Dendritic cell treated with granulocyte-macrophage colony-stimulating factor and Interleukin-4, amounts not matched to agents 40 ng/mL and 50 ng/mL, for 4 days (primary cell): ENCODE measurements at regions not wholly inside any gene's neighbourhood (a gene's known extent, or its start where the extent isn't known, plus 50 kb on each side); places are given as distances from the start of the nearest gene placed in this dataset.

Source experiments
- H3K27ac Mint-ChIP-seq: one replicate; pipeline ENCODE4 v1.8.0; 2022; ENCODE audit warnings: mild to moderate bottlenecking, mixed read lengths
- H3K27me3 Mint-ChIP-seq: one replicate; pipeline ENCODE4 v1.8.0; 2022; ENCODE audit warnings: mild to moderate bottlenecking, mixed read lengths
- H3K36me3 Mint-ChIP-seq: one replicate; pipeline ENCODE4 v1.8.0; 2022; ENCODE audit warnings: low read depth, mixed read lengths
- H3K4me1 Mint-ChIP-seq: one replicate; pipeline ENCODE4 v1.8.0; 2022; ENCODE audit warnings: low read depth, mixed read lengths
- H3K4me3 Mint-ChIP-seq: one replicate; pipeline ENCODE4 v1.8.0; 2022; ENCODE audit warnings: mild to moderate bottlenecking, moderate library complexity, mixed read lengths
- H3K9me3 Mint-ChIP-seq: one replicate; pipeline ENCODE4 v1.8.0; 2022; ENCODE audit warnings: mixed read lengths
- intact Hi-C: fragments of 100-400 bp; cut with micrococcal nuclease; formaldehyde crosslinking; loops from one replicate; pipeline ENCODE4 v1.15.0; 2022

DNA sequence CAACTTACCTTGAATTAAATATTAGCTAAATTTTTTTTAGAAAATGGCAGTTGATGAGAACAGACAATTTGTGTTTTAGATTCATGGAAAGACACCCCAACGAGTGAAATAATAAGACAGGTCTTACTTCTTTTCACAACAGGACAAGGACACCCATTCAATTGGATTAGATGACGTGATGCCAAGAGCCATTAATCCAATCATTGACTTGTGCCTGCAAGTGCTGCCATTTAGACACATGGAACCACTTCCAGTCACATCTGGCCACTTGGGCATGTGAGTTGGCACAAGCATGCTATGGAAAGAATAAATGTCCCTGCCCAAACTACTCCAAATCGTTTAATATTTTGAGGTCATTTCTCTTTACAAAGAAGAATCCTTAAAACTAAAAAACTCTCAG, 1308.8 kb downstream of the ROBO2 start:
- Mint-ChIP-seq H3K4me3 (no peak overlapping the region), H3K9me3 (peaks cover 15% of the 10 kb centered on the region), H3K27me3 (no peaks in the 10 kb centered on the region), H3K27ac (no peak overlapping the region), H3K36me3 (no peaks in the 10 kb centered on the region), H3K4me1 (no peaks in the 10 kb centered on the region)
- intact Hi-C loops, result no loop called here

DNA sequence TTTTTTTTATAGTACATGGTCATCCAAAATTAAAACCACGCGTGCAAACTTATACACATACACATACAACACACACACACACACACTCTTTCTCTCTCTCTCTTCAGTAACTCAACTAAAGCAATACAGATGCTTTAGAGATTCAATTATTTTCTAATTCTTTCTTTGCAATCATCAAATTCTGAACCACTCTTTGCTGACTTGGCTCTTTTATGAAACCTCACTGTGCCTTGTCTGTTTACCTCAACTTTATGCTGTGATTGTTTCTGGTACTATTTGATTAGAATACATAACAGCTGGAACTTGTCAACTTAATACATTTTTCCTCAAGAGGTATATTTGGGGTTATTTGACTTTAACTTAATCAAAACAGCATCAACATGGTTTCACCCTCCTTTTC, 1309.7 kb downstream of the ROBO2 start:
- Mint-ChIP-seq H3K9me3 (peaks cover 10% of the 10 kb centered on the region), H3K4me1 (no peaks in the 10 kb centered on the region), H3K27ac (no peak overlapping the region), H3K4me3 (no peak overlapping the region), H3K27me3 (no peaks in the 10 kb centered on the region), H3K36me3 (no peaks in the 10 kb centered on the region)
- intact Hi-C loops, result no loop called here

DNA sequence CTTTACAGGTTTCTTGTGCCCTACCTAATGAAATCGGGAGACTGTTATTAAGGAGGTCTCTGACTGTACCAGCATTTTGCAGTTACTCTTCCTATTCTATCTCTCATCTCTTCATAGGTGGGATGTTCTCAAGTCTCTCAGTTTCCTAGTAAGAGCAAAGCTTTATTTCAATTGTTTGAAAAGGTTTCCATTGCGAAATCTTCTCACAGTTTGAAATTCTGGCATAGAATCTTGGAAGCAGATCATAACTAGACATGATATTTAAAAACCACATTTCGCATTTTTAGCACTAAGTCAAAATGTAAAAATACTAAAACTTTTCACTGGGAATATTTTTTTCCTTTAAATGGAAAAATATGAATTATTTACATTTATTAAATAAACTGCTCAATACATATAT, 1311.4 kb downstream of the ROBO2 start:
- Mint-ChIP-seq H3K4me3 (no peak overlapping the region), H3K27ac (no peak overlapping the region), H3K27me3 (no peaks in the 10 kb centered on the region), H3K36me3 (no peaks in the 10 kb centered on the region), H3K4me1 (no peaks in the 10 kb centered on the region), H3K9me3 (peaks cover 10% of the 10 kb centered on the region)
- intact Hi-C loops, result no loop called here

DNA sequence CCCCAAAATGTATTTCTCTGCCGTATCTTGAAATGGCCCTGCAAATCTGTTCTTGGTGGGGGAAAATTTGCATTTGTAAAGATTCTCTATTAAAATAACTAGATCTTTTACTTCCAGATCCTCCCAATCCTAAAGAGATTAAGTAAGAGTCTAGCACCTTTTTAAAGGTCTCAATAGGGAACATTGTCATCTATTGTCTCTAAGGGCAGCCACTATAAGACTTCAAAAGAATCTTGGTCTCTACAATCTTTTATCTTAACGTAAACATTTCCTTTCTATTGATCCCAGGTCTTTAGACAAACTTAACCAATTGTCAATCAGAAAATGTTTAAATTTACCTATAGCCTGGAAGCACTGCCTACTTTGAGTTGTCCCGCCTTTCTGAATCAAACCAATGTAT, 1313.3 kb downstream of the ROBO2 start:
- peaks cover 10% of the 10 kb centered on the region for H3K9me3 Mint-ChIP-seq
- H3K27me3 Mint-ChIP-seq, result no peaks in the 10 kb centered on the region
- H3K36me3 Mint-ChIP-seq, result no peaks in the 10 kb centered on the region
- H3K4me1 Mint-ChIP-seq, result no peaks in the 10 kb centered on the region
- no peak overlapping the region for H3K27ac Mint-ChIP-seq
- H3K4me3 Mint-ChIP-seq, result no peak overlapping the region
- intact Hi-C loops, result no loop called here

DNA sequence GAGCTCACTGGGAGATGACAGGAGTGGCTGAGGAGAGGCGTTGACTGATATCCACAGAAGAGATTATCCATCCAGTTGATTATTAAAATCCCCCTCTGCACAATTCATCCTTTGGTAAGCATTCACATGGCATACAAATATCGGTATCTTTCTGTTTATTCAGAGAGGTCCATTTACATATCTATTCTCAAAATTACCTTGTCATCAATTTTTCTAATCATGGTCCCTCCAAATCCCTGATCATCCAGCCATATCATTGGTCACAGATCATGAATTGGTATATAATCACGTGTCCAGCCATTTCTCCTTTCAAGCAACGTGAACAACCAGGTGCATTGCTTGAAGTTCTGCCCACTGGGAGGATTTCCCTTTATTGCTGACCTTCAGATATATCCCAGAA, 1321.0 kb downstream of the ROBO2 start:
- H3K9me3 Mint-ChIP-seq, result peaks cover 21% of the 10 kb centered on the region
- intact Hi-C loops, result no loop called here

DNA sequence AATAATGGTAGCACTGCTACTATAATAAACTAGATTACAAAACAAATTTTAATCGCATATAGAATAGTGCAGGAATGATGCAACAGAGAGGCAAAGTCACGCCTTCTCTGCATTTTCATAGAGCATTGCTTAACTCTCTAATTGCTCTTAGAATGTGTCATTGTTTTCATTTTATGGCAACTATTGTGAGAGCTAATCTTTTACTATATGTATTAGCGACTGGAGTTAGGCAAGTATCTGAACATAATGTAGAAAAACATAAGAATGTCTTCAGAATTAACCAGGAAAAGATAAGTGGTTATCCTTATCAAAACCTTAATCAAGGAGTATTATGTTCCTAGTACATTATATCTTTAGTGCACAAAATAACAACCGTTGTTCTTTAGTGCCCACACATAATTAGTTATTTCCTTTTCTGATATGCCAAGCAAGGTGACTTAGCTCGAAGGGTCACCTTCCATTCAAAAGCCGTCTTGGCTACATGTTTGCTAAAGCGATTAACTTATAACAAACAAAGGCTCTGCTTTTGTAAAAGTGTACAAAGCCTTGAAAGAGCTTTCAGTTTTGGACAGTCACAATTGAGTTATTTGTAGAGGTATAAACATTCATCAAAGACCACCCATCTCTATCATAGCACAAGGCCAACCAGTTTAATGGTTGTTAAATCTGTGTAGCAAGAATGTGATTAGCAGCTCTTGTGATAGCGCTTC, 1328.9 kb downstream of the ROBO2 start:
- Mint-ChIP-seq H3K4me3 (no peak overlapping the region), H3K4me1 (no peaks in the 10 kb centered on the region)
- intact Hi-C loops, result no loop called here

More for the DNA sequence above, 1321.0 kb downstream of the ROBO2 start:
- no peaks in the 10 kb centered on the region for H3K4me1 Mint-ChIP-seq
- no peaks in the 10 kb centered on the region for H3K27me3 Mint-ChIP-seq
- no peak overlapping the region for H3K27ac Mint-ChIP-seq
- no peak overlapping the region for H3K4me3 Mint-ChIP-seq
- no peaks in the 10 kb centered on the region for H3K36me3 Mint-ChIP-seq

DNA sequence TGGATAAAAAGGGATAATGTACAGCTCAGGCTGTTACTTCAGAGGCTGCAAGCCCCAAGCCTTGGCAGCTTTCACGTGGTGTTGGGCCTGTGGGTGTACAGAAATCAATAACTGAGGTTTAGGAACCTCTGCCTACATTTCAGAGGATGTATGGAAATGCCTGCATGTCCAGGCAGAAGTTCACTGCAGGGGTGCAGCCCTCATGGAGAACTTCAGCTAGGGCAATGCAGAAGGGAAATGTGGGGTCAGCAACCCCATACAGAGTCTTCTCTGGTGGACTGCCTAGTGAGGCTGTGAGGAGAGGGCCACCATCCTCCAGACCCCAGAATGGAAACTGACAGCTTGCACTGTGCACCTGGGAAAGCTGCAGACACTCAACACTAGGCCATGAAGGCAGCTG, 1350.3 kb downstream of the ROBO2 start:
- Mint-ChIP-seq H3K27me3 (no peaks in the 10 kb centered on the region), H3K4me3 (no peak overlapping the region), H3K4me1 (no peaks in the 10 kb centered on the region), H3K27ac (no peak overlapping the region), H3K36me3 (no peaks in the 10 kb centered on the region), H3K9me3 (peaks cover 37% of the 10 kb centered on the region)
- intact Hi-C loops, result no loop called here

More for the DNA sequence above, 1328.9 kb downstream of the ROBO2 start:
- H3K27ac Mint-ChIP-seq, result no peak overlapping the region
- H3K9me3 Mint-ChIP-seq, result peaks cover 20% of the 10 kb centered on the region
- no peaks in the 10 kb centered on the region for H3K27me3 Mint-ChIP-seq
- no peaks in the 10 kb centered on the region for H3K36me3 Mint-ChIP-seq

DNA sequence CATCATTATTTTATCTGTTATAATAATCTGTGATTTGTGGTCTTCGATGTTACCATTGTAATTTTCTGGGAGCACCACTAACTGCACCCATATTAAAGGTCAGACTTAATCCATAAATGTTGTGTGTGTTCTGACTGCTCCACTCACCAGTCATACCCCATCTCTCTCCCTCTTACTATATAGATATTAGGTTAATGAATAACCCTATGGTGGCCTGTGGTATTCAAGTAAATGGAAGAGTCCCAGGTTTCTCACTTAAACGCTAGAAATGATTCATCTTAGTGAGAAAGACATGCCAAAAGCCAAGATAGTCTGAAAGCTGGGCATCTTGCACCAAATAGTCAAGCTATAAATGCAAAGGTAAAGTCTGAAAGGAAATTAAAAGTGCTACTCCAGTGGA, 1358.5 kb downstream of the ROBO2 start:
- no peaks in the 10 kb centered on the region for H3K36me3 Mint-ChIP-seq
- H3K27me3 Mint-ChIP-seq, result no peaks in the 10 kb centered on the region
- intact Hi-C loops, result no loop called here
- H3K9me3 Mint-ChIP-seq, result no peaks in the 10 kb centered on the region
- H3K4me3 Mint-ChIP-seq, result no peak overlapping the region
- H3K4me1 Mint-ChIP-seq, result no peaks in the 10 kb centered on the region
- no peak overlapping the region for H3K27ac Mint-ChIP-seq

DNA sequence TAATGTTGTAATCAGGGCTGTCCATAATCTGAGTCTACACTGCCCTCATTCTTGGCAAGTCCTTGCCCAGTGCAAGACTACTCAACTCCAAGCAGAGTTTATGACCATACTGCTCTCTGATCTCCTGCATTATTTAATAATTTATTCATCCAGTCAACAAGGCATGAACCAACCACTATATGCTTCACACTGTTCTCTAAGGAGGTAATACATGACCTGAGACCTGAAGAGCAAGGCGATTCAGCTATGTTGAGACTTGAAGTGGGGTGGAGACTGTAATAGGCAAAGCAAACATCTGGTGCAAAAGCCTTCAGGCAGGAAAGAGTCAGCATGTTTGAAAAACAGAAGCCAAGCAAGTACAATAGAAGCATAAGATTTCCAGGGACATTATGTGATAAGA, 1362.8 kb downstream of the ROBO2 start:
- no peaks in the 10 kb centered on the region for H3K9me3 Mint-ChIP-seq

DNA sequence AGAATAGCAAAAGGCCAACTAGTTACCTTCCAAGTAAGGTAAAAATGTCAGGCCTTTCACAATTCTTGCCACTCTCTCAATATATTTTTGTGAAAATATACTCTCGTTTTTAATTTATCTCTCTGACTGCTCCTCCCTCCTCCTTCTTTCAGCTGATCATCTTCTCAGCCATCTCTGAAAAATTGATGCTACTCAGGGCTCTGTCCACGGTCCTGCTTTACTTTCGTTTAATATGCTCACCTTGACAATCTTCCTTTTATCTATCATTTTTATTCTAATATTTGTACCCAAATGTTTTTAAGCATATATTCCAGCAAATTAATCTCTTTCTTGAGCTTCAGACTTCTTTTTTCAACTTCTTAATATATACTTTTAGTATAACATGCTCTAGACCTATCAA, 1362.1 kb downstream of the ROBO1 start:
- intact Hi-C loops, result no loop called here
- H3K4me3 Mint-ChIP-seq, result no peak overlapping the region

More for the DNA sequence above, 1362.8 kb downstream of the ROBO2 start:
- H3K4me1 Mint-ChIP-seq, result no peaks in the 10 kb centered on the region
- intact Hi-C loops, result no loop called here
- H3K27ac Mint-ChIP-seq, result no peak overlapping the region
- H3K27me3 Mint-ChIP-seq, result no peaks in the 10 kb centered on the region
- H3K36me3 Mint-ChIP-seq, result no peaks in the 10 kb centered on the region
- H3K4me3 Mint-ChIP-seq, result no peak overlapping the region

DNA sequence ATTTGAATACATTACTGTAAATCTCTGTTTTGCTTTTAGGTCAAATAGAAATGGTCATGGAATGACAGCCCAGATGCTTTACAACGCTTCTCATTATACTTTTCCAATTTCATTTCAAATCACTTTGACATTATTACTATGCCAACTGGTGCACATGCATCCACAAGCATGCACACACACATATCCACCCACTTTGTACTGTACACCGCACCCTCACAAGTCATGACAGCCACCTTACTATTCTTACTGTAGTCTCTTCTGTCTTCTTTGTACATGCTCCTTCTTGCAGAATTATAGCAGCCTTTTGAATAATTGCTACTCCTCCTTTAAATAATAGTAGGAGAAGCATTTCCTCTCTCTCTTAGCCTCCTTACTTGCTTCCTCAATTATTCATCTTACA, 1361.4 kb downstream of the ROBO1 start:
- Mint-ChIP-seq H3K27me3 (no peaks in the 10 kb centered on the region), H3K36me3 (no peaks in the 10 kb centered on the region), H3K9me3 (no peaks in the 10 kb centered on the region), H3K27ac (no peak overlapping the region), H3K4me3 (no peak overlapping the region), H3K4me1 (no peaks in the 10 kb centered on the region)
- intact Hi-C loops, result no loop called here

More for the DNA sequence above, 1362.1 kb downstream of the ROBO1 start:
- Mint-ChIP-seq H3K4me1 (no peaks in the 10 kb centered on the region), H3K27ac (no peak overlapping the region), H3K27me3 (no peaks in the 10 kb centered on the region), H3K36me3 (no peaks in the 10 kb centered on the region), H3K9me3 (no peaks in the 10 kb centered on the region)

DNA sequence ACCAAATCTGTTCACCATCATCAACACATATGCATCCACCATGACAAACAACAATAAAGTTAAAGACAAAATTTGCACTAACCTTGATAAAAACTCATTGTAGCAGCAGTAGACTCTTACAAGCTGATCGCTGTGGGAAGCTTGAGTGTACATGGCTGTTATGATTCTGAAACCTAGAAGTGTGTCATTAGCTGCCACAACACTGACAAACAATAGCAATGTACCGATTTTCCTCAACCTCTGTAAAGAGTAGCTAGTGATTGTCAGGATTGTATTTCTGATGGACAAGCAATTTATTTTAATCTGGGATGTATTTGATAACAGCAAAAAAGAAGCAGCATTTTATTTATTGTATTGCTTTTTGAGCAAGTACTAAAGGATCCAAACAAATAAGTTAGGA, 1357.7 kb downstream of the ROBO1 start:
- no peak overlapping the region for H3K27ac Mint-ChIP-seq
- H3K4me1 Mint-ChIP-seq, result no peaks in the 10 kb centered on the region
- H3K27me3 Mint-ChIP-seq, result no peaks in the 10 kb centered on the region
- no peaks in the 10 kb centered on the region for H3K9me3 Mint-ChIP-seq
- H3K36me3 Mint-ChIP-seq, result no peaks in the 10 kb centered on the region
- intact Hi-C loops, result no loop called here
- no peak overlapping the region for H3K4me3 Mint-ChIP-seq

DNA sequence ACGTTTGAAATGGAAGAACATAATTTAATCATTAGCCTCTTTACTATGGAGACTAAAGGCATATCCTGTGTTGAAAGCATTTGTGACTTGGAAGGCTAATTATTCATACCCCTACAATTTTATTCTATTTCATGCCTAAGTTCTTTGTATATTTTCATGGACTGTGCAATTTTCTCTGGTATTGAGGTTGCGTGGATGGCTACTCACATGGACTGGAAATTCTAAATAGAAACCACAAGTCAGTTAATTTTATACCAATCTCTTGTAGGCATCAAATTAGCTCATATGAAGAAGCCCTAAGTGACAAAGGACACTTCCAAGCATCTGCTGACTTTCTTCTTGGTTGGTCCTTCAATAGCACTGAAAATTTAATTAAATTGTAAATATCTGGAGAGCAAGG, 1353.5 kb downstream of the ROBO1 start:
- H3K36me3 Mint-ChIP-seq, result no peaks in the 10 kb centered on the region
- H3K4me3 Mint-ChIP-seq, result no peak overlapping the region
- intact Hi-C loops, result no loop called here

DNA sequence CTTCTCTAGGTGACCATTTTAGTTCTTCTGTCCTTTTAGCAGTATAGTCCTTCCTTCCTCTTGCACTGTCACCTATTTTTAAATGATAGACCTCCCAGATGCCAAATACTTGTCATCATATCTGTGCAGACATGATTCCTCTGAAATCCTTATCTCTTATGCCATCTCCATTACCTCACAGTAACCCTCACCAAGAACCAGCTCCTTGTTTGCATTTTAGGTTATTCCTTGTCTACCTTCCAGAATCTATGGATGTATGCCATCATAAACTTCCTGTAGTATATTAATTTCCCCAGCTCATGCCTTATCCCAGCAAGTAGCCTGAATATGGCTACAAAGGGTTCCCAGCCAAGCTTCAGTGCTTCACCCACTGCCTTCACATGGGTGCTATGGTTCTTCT, 1347.2 kb downstream of the ROBO1 start:
- Mint-ChIP-seq H3K4me3 (no peak overlapping the region), H3K27me3 (no peaks in the 10 kb centered on the region), H3K27ac (no peak overlapping the region), H3K36me3 (no peaks in the 10 kb centered on the region), H3K4me1 (no peaks in the 10 kb centered on the region), H3K9me3 (no peaks in the 10 kb centered on the region)
- intact Hi-C loops, result no loop called here

More for the DNA sequence above, 1353.5 kb downstream of the ROBO1 start:
- Mint-ChIP-seq H3K9me3 (no peaks in the 10 kb centered on the region), H3K4me1 (no peaks in the 10 kb centered on the region), H3K27ac (no peak overlapping the region), H3K27me3 (no peaks in the 10 kb centered on the region)

DNA sequence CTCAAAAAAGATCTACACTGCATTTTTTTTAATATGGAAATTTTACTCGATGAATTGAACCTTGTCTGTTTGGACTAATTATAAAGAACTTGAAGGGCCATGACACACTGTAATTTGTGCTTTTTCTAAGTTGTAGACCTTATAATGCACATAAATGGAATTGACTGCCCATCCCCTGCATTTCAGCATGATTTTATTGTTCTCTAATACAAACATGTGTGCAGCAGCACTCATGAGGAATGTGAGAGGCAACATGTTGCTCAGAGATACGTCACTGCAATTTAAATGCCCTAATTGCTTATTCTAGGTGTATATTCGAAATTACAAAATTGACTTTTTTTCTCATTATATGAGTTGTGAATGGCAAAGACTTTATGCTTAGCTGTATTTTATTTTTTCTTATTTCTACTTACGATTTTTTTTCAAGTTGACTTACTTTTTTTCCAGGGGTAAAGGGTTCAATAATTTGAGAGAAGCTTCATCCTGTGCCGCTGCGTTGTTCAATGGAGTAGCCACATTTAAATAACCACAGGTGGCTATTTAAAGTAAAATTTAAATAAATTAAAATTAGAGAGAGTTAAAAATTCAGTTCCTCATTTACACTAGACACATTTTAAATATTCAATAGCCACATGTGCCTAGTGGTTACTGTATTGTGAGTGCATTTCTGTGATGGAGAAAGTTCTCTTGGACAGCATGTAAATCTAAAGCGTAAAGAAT, 1346.4 kb downstream of the ROBO1 start:
- intact Hi-C loops, result no loop called here
- Mint-ChIP-seq H3K4me3 (no peak overlapping the region), H3K27me3 (no peaks in the 10 kb centered on the region), H3K4me1 (no peaks in the 10 kb centered on the region), H3K36me3 (no peaks in the 10 kb centered on the region), H3K27ac (no peak overlapping the region), H3K9me3 (no peaks in the 10 kb centered on the region)
